Stimulated activated CD8-positive, alpha-beta memory T cell treated with anti-CD3 and anti-CD28 coated beads, Interleukin-4, amount 100 ng/mL, for 1 hour (primary cell): ENCODE measurements at regions not wholly inside any gene's neighbourhood (a gene's known extent, or its start where the extent isn't known, plus 50 kb on each side); places are given as distances from the start of the nearest gene placed in this dataset.

ENCODE experiments used
- DNase-seq, 2 donors: peaks; one replicate each; pipeline ENCODE4 v3.0.0-alpha.2; 2020; ENCODE audit warnings: low read depth in 2 of 2, low spot score in 1 of 2

DNA sequence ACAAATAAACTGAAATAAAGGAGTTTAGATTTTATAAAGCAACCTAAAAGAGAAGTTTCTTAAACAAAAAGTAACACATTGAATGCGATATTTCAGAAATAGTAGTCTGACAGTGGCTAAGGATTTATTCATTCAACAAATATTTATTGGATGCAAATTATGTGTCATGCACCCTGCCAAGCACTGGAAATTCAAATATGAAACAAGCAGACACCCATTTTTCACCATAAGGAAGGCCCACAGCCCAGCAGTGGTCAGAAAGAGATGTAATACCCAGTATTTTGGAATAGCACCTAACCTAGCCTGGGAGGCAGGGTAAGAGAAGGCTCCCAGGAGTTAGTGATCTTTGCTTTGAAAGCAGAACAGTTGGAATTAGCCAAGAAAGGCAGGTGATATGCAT lies 855.1 kb upstream of the TENM3 start:
- DNase-seq, result no peak

DNA sequence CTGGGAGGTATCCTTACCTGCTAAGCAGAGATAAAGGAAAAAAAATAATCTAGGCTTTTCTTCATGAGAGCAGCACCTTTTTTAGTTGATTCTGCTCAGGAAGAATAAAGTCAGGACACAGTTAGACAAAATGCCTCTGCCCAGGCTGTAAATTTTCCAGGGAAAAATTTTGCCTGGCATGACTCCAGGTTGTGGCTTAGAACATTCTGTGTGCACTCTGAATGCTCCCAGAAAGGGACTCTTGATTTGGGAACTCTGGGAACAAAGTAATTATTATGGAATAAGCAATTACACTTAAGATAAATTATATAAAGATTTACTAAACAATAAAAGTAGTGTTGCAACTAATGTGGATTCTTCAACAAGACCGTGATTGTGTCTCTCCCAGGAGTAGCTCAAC lies 826.2 kb upstream of the TENM3 start:
- DNase-seq, result no peak

DNA sequence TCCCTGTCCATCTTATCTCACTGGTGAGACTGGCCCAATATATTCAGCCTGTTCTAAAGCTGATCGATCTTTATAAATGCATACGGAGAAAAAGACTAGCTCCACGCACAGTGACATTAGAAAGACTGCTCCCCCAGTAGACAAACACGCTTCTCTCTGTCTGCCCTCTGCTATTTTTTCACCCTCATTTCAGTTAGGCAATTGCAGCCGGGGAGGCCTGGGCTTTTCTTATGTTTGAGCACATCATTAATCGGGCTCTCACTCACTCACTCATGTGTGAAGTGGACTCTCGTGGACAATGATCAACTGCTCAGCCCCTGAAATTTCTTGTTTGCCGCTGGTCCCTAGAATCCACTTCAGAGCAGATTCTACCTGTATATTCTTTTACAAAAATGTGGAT lies 824.7 kb upstream of the TENM3 start:
- DNase-seq, result no peak

DNA sequence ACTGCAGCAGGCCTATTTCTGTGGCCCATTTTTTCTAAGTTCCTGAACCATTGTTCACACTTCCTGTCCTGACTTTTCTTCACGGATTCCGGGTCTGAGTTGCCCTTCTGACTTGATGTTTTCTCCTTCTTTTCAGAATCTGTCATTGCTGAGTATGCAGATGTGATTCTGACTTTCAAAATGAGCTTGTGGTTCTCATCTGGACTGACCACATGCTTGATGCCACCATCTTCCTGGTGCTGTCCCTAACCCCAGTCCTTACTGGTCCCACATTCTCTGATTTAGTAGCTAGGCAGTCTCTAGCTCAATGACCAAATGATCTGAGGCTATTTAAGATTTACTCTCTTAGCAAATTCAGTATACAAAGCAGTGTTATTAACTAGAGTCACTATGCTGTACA lies 822.3 kb upstream of the TENM3 start:
- DNase-seq, result no peak

DNA sequence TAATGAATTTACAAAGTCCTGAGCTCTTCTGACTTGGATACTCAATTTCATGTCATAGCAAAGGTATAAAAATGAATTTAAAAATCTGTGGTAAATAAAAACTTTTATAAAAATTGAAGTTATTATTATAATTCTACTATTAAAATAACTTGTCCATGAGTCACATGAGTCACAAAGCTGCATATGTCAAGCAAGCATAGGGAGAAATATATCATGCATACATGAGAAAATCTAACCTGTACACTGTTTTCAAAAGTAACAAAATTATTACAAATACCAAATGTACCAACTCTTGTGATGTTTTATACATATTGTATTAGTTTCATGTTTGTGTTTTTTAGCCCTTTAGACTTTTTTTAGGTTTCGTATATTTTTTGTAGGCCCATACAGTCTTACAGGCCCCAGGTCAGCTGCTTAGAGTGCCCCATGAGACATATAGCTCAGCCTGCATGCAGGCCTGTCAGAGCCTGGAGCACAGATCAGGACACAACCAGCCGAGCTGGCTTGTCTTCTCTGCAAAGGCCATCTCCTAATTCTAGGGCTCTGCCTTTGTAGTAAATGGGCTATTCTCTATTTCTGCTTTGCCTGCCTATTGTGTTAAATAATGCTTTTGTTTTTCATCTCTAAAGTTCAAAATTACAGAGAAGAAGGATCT lies 818.7 kb upstream of the TENM3 start:
- no peak for DNase-seq

DNA sequence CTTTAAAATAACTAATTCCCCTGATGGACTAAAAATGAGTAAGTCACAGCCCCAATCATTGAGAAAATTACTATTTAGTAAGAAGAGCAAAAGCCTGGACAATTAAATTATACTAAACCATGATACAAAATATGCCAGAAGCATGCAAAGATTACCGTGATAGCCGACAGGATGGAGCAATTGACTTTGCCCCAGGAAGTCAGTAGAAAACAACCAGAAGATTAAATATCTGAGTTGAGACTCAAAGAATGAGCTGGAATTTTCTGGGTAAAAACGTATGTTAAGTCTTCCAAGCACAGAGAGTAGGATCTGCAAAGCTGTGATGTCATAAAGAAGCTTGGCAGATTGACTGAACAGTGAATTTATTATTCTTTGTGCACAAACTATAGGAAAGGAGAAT lies 816.1 kb upstream of the TENM3 start:
- DNase-seq, result no peak

DNA sequence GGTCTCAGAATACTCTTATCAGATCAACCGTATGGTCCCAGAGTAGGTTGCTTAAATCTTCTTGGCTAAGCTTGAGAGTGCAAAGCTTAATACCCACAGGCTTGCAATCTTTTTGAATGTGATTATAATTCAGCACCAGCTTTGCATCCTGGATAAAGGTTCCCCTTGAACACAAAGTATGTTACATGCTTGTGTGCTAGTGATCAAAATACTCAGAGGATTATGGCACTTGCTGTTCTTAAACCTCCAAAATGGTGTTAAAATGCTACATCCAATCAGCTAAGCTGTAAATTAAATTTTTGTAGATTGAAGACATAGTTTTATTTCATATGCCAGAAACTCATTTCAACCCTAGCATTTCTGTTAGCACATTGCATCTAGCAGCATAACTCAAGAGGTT lies 812.2 kb upstream of the TENM3 start:
- no peak for DNase-seq

DNA sequence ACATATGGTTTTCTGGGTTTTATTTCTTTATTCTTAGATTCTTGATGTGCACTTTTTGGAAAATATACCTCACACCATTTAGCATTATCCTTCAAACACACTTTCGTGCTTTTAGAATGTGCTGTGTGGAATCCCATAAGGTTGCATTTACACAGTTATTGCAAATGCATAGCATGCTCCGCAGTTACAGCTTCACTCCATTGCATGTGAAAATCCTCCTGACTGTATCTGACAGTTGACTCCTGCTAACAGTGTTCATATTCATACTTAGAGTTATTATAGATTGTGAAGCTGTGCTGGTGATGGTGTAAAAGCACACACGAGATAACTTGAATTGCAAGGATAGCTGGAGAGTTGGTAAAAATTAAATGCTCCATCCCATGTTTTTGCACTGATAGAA lies 811.5 kb upstream of the TENM3 start:
- no peak for DNase-seq

DNA sequence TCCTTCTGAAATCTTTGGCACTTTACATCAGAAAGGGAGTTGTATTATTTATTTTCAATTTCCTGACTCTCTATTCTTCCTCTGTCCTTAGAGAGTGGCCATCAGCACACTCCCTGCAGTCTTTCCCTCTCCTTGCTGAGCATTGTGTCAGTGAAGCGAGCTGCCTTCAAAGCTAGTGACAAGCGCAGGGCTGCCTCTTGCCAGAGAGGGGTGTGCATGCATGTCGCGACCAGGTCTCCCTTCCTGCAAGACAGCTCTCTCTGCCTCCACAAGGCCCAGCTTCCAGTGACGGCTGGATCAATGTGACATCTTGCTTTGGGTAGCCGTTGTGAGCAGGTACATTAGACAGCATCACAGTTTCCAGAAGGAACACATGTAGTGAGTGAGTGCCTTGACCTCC lies 810.9 kb upstream of the TENM3 start:
- DNase-seq, result no peak

DNA sequence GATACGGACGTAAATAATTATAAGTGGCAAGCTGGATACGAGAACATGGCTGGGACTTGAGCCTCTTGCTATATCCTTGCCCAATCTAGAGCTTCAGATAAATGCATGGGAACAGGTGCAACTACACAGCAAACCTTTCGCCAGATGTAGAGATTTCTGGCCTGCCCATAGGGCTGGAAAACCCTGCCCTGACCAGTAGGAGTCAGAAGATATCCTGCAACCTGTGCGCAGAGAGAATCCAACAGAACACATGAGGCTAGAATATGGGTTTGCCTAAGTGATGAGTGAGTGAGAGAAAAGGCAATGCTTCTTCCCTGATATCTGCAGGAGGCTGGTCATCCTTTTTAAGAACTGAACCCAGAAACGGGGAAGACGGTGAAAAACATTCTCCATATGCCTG lies 805.3 kb upstream of the TENM3 start:
- DNase-seq, result no peak

DNA sequence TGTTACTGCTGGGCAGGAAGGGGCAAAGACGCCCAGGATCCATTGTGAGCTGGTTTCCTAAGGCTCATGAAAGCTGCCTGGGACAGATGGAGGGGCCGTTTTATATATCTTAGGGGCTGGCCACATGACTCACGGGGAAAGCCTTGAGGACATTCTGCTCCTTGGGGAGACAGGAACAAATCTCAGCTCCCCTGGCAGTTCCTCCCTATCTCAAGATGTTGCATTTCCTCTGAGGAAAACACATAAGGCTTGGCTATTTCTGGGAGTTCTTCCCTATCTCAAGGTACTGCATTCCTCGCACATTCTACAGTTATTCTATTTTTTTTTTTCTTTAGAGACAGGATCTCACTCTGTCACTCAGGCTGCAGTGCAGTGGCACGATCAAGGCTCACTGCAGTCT lies 804.6 kb upstream of the TENM3 start:
- no peak for DNase-seq

DNA sequence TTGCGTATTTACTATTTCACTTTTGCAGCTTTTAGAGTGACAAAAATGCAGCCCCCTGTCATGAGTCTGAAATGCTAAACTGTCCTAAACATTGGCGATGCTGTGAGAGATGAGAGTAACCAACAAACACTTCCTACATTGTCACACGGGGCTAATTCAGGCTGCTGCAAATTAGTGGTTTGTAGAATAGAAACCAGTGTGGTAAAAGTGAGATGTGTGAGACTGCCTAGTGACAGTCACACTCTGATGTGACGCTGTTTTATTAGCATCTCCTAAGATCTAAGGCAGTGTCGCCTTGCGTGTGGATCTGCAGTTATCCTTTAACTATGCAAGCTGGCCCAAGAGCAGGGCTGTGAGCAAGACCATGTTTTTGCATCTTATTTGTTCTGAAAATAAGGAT lies 800.2 kb upstream of the TENM3 start:
- no peak for DNase-seq

DNA sequence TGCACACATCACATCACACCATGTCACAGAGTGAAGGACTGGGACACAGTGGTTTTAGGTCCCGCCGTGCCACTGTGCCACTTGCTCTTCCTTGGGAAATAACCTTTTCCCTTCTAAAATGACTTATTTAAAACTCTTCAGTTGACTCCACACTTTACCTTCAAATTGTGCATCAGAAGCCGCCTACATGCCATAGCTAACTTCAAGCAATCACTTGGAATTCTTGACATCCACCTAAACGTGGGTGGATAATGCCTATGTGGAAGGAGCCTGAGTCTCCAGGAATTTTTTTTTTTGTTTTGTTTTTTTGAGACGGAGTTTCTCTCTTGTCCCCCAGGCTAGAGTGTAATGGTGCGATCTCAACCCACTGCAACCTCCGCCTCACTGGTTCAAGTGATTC lies 777.4 kb upstream of the TENM3 start:
- DNase-seq, result no peak

DNA sequence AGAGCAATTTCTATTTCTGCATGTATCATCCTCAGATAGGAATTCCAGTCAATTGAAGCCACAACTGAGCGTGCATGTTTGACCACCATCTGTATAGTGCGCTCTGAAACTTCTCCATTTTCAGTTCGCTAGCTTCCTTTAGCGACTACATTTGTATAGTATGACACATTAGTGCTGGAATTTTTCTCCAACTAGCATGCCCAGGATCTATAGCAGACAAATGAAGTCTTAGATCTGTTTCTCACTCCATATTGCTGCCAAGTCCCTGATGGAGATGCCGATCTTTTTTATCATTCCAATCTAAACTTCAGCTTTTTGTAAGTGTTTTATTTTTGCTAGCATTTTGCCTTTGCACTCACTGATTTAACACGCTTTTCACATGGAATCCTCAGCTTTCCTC lies 774.8 kb upstream of the TENM3 start:
- no peak for DNase-seq

DNA sequence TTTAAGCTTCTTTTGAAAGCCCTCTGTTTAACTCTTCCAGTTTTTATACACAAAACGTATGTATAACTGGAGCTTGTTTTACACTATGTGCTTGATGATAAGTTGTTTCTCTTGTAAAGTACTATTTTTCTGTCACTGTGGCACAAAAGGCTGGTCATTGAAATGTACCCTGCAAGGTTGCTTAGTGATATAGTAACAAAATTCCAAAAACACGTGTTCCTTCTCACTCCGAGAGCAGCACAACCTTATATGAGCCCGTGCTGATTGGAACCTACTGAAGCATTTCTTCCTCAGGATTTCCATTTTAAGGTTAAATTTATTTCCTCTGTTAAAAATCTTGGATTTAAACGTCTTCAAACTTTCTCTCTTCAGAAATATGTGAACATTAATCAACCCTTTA lies 772.9 kb upstream of the TENM3 start:
- no peak for DNase-seq

DNA sequence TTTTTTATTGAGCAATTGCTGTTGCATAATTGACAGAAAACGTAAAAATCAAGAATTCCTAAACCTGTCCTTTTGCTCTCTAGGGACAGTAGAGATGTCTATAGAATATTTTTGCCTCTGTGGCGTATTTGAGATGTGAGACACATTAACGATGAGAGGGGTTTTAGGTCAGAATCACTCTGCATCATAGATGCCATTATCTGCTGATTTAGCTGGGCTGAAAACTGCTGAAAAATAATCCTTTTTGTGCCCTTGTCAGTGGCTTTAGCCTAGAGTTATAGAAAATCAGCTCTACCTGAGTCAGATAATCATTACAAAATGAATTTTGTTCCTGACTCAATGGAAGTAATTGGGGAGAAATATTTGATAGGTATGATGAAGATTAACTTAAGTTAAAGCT lies 767.8 kb upstream of the TENM3 start:
- no peak for DNase-seq

DNA sequence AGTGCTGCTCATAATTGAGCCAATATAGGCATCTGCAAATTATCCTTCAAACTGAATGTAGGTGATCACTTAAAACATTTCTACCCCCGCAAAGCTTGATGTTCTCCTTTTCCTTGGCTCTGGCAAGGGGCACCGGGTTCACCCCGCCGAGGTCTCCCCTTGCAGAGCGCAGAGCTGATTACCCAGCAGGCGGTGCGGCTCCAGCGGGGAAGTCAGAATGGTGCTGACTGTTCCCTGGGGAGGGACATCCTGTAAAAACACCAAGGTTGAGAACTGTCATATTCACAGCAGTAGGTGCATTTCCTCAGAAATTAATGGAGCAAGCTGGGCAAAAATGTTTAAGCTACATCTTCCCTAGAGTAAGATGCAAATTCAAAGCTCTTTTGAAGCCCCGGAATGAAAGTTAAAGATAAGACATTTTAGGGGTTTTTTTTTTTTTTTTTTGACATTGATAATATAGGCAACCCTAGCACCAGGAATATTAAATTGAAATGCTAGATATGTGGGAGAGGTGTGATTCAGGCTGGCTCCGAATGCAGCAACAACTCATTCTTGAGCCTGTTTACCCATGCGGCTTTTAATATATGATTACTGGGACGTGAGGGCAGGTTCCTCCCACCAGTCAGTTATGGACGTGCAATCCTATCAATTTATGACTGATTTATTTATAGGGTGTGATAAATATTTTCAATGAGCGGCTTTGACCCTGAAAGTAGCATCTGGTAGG lies 767.3 kb upstream of the TENM3 start:
- no peak for DNase-seq

DNA sequence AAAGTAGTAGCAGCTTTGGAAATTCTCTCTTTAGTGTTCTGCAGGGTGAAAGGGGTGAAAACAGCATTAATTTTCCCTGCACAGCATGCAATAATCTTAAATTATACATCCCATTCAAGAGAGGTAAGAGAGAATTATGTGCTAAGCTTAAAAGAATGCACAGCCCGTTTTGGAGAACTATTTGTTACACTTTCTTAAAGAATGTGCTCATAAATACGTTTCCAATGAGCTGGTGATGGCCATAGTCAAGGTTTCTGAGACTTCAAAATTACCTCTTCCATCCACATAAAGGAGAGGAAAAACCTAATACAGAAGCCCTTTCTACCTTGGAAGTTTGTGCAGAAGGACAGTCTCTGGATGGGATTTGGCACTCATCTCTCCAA lies 766.7 kb upstream of the TENM3 start:
- DNase-seq, result no peak

DNA sequence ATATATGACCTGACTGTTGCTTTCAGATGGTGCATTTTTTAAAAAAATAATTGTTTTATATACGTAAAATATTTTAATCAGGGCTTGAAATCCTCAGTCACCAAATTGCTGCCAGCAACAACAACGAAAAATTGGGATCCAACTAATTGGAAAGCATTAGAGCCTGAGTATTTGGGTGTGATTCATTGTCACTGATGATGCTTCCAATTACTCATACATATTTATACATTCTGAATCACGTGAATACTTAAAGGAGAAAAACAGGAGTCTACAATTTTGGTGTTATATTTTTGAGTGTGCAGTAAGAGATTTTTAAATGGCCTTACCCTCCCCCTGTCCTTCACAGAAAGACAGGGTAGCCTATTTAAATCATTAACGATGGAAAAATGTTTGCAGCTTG lies 765.6 kb upstream of the TENM3 start:
- DNase-seq, result no peak

DNA sequence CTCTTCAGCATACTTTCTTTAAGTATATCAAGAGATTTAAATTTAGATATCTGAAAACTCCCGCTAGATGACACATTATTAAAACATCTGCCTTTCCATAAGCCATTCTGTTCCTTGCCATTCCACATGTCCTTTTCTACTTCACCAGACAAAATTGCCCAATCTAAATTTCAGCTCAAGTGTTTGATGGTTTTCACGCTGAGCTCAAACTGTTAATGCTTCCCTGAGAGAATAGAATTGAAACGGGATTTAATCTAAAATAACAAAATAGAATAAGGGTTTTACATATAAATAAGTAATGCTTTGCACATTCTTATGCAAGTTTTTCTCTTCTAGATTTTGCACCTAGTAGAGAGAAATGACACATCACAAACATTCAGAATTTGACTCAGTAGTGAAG lies 764.5 kb upstream of the TENM3 start:
- DNase-seq, result no peak

DNA sequence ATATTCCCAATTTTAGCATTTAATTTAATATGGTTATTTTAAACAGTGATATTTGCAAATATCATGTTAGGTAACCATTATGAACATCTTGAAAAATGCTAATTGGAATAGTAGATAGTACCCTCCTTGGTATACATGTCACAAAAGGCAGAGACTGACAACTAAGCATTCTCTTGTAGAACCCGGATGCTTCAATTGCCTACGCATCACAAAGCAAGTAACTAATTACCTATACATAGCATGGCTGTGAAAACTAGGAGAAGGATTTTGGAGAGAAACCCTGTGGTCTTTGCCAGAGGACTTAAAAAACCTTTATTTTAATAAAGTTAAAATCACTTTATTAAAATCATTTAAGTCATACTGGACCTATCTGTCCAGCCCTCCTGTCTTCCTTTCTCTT lies 764.1 kb upstream of the TENM3 start:
- DNase-seq, result no peak

DNA sequence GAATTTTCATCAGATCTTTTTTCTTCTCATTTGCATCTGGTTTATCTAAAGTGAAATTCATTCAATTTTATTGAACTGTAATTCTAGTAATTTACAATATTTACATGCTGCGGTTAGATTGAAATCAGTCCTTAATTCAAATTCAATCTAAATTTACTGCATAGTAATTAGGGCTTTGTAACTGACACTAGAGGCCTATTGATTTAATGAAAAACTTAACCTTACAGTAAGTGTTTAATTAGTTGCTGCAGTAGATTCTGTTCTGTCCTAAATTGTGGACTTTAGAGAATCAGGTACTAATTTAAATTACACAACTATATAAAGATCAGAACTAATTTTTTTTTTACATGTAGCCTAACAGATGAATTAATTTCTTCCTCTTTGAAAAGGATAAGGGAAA lies 758.8 kb upstream of the TENM3 start:
- no peak for DNase-seq

DNA sequence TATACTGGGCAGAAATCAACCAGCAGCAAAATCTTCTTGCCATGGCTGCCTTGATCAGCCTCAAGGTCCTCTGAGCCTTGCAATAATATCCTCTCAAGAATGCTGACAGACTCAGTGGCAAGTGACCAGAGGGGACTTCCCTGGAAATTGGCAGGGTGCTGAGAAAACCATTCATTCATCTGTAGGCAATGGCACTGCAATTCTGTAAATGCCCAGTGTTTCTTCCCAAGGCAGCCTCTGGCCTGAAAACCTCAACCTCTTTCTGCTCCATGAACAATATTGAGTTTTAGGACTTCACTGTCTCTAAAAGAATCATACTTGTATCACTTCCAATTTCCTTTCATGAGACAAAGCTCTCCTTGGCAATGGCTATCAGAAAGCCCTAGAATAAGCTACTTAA lies 754.3 kb upstream of the TENM3 start:
- DNase-seq, result no peak
